GM06990 (cell line): ENCODE measurements at regions not wholly inside any gene's neighbourhood (a gene's known extent, or its start where the extent isn't known, plus 50 kb on each side); places are given as distances from the start of the nearest gene placed in this dataset.

Experiments used
- DNase-seq: peaks from one replicate; pipeline ENCODE4 v3.0.0-alpha.2; 2011; ENCODE audit not compliant: insufficient read length; ENCODE audit errors: extremely low read depth
- H3K27me3 ChIP-seq: replicated peaks from 2 replicates; pipeline ENCODE4 v1.6.0; 2011; ENCODE audit warnings: low read length; ENCODE audit not compliant: control insufficient read depth, insufficient read depth
- H3K36me3 ChIP-seq: 2 replicates; pipeline ENCODE4 v1.5.1; 2011; ENCODE audit warnings: low read length; ENCODE audit not compliant: control insufficient read depth, insufficient read depth
- H3K4me3 ChIP-seq: replicated peaks from 2 replicates; pipeline ENCODE4 v1.5.1; 2011; ENCODE audit warnings: low read depth, mild to moderate bottlenecking, control low read depth, low read length
- CTCF ChIP-seq: IDR thresholded peaks from 2 replicates; pipeline ENCODE4 v1.5.1; 2011; ENCODE audit warnings: low read length, control low read depth, mild to moderate bottlenecking, inconsistent platforms; ENCODE audit not compliant: insufficient read depth, poor library complexity, severe bottlenecking

DNA sequence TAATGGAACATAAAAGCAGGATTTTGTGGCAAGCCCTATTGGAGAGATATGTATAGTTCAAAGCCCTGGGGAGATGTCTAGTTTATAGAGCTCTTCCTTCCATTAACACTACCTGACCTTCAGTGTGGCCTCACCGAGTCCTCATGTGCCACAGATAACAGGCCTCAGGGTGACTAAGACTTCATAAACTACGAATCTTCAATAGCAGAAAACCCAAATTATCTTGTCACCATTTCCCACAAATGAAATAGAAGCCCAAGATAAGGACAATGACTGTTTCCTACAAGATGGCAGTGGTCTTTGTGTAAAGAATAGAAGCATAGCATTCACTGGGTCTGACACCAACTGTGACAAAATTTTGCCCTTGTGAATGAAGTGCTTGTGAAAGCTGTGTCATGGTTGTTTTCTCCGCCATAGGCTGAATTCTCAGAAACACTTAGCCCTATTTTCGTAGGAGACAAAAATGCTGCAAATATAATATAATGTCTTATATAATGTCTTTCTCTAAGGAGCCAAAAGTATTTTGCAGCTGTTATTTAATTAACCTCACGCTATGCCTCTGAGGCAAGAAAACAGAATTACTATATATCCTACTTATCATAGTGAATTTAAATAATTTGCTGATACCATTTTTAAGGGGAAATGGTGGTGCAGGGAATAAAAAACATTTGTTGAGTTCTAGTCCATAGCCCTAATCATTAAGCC, 136.7 kb upstream of the CWC22 start:
- no peak for TF ChIP-seq CTCF
- no peaks in the 10 kb centered on the region for H3K27me3 ChIP-seq
- H3K4me3 ChIP-seq = no peak overlapping the region
- no peaks in the 10 kb centered on the region for H3K36me3 ChIP-seq
- DNase-seq = no peak

- Histone ChIP-seq H3K4me3 (no peak overlapping the region), H3K27me3 (no peaks in the 10 kb centered on the region), H3K36me3 (no peaks in the 10 kb centered on the region)
- TF ChIP-seq CTCF = no peak
- DNase-seq = no peak
Observed at GRCh38 chr2:180141600-180141999, 134.5 kb upstream of the CWC22 start.

- Histone ChIP-seq H3K27me3 (no peaks in the 10 kb centered on the region), H3K4me3 (no peak overlapping the region), H3K36me3 (no peaks in the 10 kb centered on the region)
- DNase-seq = no peak
- no peak for TF ChIP-seq CTCF
Observed at GRCh38 chr2:180133736-180134135, 126.6 kb upstream of the CWC22 start.

DNA sequence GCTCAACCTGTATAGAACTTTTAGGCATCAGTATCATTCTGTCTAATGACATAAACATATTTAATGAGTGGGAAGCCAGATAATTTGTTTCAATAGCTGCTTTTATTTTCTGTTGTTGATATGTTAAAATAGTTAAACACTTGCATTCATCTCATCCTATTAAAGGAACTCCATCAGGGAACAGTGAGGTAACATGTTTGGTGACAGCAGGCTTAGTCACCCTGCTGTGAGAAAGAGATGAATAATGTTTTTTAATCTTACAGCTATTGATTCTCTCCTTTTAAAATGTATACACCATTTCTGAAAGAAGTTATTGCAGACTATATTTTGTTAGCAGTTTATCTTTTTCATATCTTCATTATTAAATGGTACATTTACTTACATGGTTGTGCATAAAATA, 123.3 kb upstream of the CWC22 start:
- no peak for DNase-seq
- Histone ChIP-seq H3K4me3 (no peak overlapping the region), H3K27me3 (no peaks in the 10 kb centered on the region), H3K36me3 (no peaks in the 10 kb centered on the region)
- no peak for TF ChIP-seq CTCF

GRCh38 chr2:180128861-180129260, 121.8 kb upstream of the CWC22 start:
- no peaks in the 10 kb centered on the region for H3K27me3 ChIP-seq
- no peaks in the 10 kb centered on the region for H3K36me3 ChIP-seq
- no peak for DNase-seq
- no peak for TF ChIP-seq CTCF
- H3K4me3 ChIP-seq = no peak overlapping the region
